NB4 (cell line): ENCODE measurements at regions not wholly inside any gene's neighbourhood (a gene's known extent, or its start where the extent isn't known, plus 50 kb on each side); places are given as distances from the start of the nearest gene placed in this dataset.

ENCODE experiments used
- MYC ChIP-seq: IDR thresholded peaks from 2 replicates; pipeline ENCODE4 v1.6.1; 2011; ENCODE audit warnings: low read depth, low read length
- POLR2A ChIP-seq: IDR thresholded peaks from 2 replicates; pipeline ENCODE4 v1.6.1; 2011; ENCODE audit warnings: mild to moderate bottlenecking; ENCODE audit not compliant: insufficient read length; ENCODE audit errors: extremely low read depth
- TF ChIP-seq, protein P1 (sequence below): IDR thresholded peaks from one replicate; pipeline ENCODE4 v1.5.1; 2012; ENCODE audit warnings: low read depth, low read length

DNA sequence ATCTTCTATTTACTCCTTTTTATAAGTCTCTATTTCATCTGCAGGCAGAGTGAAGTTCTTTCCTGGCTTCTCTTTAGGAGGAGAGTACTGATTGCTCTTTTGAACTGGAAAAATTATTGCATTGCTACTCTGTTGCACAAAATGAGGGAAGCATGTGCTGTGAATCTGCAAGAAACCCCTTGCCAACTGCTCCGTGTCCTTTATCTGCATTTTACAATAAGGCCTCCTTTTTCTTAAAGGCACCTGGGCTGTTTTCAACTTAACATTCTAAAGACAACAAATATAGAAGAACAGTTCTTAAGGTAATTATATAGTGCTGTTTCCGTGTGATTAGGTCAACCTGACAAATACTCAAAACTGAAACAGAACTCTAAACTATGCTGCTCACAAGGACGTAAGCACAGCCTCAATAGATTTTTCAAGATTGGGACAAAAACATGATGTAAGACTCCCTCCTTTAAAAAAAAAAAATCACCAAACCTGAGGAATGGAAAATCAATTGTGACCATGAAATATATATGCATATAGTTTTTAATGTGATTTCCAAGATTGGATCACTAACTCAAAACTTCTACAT, 716.6 kb upstream of the INTU start:
- TF ChIP-seq, protein P1, sequence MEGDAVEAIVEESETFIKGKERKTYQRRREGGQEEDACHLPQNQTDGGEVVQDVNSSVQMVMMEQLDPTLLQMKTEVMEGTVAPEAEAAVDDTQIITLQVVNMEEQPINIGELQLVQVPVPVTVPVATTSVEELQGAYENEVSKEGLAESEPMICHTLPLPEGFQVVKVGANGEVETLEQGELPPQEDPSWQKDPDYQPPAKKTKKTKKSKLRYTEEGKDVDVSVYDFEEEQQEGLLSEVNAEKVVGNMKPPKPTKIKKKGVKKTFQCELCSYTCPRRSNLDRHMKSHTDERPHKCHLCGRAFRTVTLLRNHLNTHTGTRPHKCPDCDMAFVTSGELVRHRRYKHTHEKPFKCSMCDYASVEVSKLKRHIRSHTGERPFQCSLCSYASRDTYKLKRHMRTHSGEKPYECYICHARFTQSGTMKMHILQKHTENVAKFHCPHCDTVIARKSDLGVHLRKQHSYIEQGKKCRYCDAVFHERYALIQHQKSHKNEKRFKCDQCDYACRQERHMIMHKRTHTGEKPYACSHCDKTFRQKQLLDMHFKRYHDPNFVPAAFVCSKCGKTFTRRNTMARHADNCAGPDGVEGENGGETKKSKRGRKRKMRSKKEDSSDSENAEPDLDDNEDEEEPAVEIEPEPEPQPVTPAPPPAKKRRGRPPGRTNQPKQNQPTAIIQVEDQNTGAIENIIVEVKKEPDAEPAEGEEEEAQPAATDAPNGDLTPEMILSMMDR = no peak
- TF ChIP-seq POLR2A (no peak), MYC (no peak)
